HFFc6 (cell line): ENCODE measurements at regions not wholly inside any gene's neighbourhood (a gene's known extent, or its start where the extent isn't known, plus 50 kb on each side); places are given as distances from the start of the nearest gene placed in this dataset.

Experiments used
- DNase-seq: peaks from one replicate; pipeline ENCODE4 v3.0.0-alpha.2; 2018
- H3K27ac Mint-ChIP-seq: 2 replicates; pipeline ENCODE4 v1.8.0; 2020; ENCODE audit warnings: mild to moderate bottlenecking, mixed read lengths
- H3K27me3 Mint-ChIP-seq: 2 replicates; pipeline ENCODE4 v1.8.0; 2021; ENCODE audit warnings: mild to moderate bottlenecking, moderate library complexity, mixed read lengths; ENCODE audit not compliant: insufficient read depth
- H3K36me3 Mint-ChIP-seq: 2 replicates; pipeline ENCODE4 v1.8.0; 2021; ENCODE audit warnings: low read depth, mixed read lengths
- H3K4me1 Mint-ChIP-seq: 2 replicates; pipeline ENCODE4 v1.8.0; 2020; ENCODE audit warnings: low read depth, mixed read lengths
- H3K4me3 Mint-ChIP-seq: 2 replicates; pipeline ENCODE4 v1.8.0; 2020; ENCODE audit warnings: mild to moderate bottlenecking, moderate library complexity, mixed read lengths
- H3K9me3 Mint-ChIP-seq: 2 replicates; pipeline ENCODE4 v1.8.0; 2020; ENCODE audit warnings: mild to moderate bottlenecking, mixed read lengths
- CTCF ChIP-seq: fragments of 200-600 bp; sonication (generic); IDR thresholded peaks from 2 replicates; pipeline ENCODE4 v1.5.0; 2021; ENCODE audit warnings: antibody characterized with exemption, mild to moderate bottlenecking

- Mint-ChIP-seq H3K4me1 (peaks cover 6% of the 10 kb centered on the region; the same call in 1 of the 2 replicates), H3K36me3 (no peaks in the 10 kb centered on the region; the same call in 1 of the 2 replicates), H3K27me3 (peaks cover 12% of the 10 kb centered on the region), H3K4me3 (no peak overlapping the region), H3K27ac (no peak overlapping the region), H3K9me3 (no peaks in the 10 kb centered on the region)
- no peak for DNase-seq
- TF ChIP-seq CTCF: no peak
Measured at GRCh38 chr5:168239325-168239724, 52.1 kb upstream of the WWC1 start.
